ENCODE measurements at regions not wholly inside any gene's neighbourhood (a gene's known extent, or its start where the extent isn't known, plus 50 kb on each side); places are given as distances from the start of the nearest gene placed in this dataset.

GRCh38 chr21:23215261-23215660 lies 2217.1 kb downstream of the NCAM2 start:
- no peak for DNase-seq (ENCODE audit: low read depth in 2 of 2)
